GM04504 (cell line): ENCODE measurements at regions not wholly inside any gene's neighbourhood (a gene's known extent, or its start where the extent isn't known, plus 50 kb on each side); places are given as distances from the start of the nearest gene placed in this dataset.
A peak's percentile ranks its signal among the peaks of the same experiment; 100 is the strongest.

ENCODE experiments used
- DNase-seq: peaks from one replicate; pipeline ENCODE4 v3.0.0-alpha.2; 2012; ENCODE audit warnings: low read depth

DNA sequence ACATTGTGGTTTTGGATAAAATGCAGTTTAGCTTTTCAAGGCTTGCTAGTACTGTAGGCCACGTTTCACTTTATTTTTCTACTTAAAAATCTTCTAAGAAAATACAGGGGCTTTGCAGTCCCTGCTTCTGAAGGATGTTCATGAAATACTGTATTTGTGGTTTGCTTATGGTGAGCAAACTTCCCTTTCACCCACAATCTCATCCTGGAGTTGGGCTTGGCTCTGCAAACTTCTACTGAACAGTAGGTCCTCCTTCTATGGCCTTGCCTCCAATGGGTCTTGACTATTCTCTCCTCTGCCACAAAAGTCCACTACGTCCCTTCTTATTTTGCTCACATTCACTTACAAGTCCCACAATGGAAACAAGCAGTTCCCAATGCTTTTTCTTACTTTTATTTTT lies 502.7 kb upstream of the KLF4 start:
- no peak for DNase-seq

DNA sequence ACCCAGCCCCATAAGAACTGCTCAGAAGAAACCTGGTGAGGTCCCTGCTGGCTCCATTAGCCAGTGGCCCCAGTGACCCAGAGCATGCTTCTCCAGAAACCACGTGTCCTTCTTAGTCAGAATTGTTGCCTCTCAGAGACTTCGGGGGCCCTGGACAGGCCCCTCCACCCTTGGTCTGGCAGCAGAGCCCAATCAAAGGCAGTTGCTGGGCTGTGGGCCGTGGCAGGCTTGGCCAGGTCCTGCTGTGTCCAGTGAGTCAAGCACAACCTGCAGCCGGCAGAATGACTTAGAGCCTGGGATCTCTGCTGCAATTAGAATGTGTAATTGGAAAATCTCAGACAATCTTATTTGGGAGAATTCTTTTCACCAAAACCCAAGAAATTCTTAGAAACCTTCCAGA lies 502.0 kb upstream of the KLF4 start:
- DNase-seq, result no peak

DNA sequence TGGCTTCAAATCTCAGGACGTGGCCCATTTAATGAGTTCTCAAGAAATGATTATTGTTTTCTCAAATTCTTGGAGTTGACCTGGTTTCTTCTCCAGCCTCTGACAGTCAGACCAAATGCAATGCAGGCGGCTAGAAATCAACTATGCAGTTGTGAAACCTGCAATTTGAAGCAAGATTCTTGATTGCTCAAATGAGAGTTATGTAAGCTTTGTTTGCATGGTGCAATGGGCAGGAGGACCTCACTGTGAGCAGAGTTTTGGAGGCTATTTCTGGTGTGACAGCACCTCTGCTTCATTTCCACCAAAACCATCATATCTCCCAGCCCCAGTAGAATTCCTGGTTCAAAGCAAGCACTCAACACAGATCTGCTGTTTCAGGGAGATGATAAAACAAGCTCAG lies 500.0 kb upstream of the KLF4 start:
- DNase-seq, result peak; percentile 59

DNA sequence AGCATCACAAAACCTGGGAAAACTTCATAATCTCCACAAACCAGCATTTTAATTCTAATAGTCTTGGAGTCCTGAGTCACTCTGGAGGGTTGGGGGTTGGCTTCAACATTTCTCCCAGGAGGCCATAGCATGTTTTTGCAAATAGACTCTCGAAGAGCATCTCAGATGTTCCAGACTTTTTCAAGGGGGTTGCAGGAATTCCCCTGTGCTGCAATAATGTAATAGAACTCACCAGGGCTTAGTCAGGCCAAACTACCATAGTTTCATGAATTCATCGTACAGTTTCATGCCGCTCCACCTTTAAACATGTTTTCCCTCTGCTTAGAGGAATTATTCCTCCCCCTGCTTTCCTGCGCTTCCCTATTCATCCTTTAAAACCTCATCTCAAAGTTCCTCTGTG lies 499.5 kb upstream of the KLF4 start:
- no peak for DNase-seq

DNA sequence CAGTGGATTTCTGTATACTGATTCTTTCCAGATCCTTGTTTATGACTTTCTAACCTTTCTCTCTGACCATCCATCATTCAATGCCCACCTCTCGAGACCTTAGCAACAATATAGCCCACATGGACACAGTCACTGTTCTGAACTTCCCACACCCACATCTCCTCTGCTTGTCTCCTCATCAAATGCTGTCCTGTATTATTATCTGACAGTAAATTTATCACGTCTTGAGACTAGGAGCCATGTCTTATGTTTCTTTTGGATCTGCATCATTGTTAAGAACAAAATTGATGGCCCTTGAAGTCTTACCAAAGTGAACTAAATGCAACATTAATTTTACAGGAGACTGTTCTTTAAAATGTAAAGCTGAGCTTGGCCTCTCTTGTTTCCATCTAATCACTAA lies 495.4 kb upstream of the KLF4 start:
- DNase-seq, result no peak

DNA sequence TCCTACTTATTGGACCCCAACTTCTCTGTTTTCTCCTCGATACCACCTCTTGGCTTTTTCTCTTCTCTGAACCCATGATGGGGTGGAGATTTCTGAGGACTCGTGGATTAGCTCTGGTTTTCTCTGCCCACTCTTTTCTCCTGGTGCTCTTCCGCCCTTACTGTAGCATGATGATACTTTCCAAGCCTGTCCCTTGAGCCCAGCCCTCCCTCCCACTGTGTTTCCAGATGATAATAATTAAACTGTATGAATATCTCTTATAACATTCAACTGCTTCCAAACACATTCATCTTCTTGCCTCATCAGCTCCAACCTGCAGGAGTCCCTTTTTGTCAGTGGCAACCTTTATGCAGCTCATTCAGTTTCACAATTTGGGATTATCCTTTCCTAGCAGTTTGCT lies 494.2 kb upstream of the KLF4 start:
- DNase-seq, result no peak

DNA sequence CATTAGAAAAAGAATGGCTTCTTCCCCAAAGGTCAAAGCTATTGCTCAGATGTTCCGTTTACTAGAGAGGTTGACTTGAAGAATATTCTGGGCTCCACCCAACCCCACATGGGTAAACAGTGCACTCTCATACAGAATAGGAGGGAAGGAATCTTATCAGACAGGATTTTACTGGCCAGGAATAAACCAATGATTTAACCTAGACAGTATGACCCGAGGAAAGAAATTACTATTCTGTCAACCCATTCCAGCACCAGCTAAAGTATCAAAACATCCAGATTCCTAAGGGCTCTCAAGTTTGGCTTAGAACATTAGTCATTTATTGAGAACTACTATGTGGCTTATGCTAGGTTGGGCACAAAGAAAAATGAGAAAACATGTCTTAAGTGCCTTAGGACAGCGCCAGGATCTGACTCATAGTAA lies 493.6 kb upstream of the KLF4 start:
- no peak for DNase-seq

DNA sequence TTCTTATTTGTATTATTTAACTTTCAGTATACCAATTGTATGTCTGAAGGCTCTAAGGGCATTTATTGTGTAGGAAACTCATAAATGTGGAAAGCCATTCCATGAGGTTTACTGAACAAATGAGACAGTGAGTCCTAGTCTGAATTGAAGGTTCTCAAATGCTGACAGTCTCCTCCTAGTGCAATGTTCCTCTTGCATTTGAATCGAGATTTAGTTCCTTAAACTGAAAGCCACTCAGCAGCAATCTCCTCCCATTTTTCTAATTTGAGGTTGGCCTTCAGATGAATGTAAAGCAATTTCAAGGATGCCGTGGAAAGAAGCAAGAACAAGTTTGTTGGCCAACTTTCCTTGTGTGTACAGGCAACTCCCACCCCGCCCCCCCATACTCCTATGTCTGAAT lies 493.2 kb upstream of the KLF4 start:
- DNase-seq, result no peak

DNA sequence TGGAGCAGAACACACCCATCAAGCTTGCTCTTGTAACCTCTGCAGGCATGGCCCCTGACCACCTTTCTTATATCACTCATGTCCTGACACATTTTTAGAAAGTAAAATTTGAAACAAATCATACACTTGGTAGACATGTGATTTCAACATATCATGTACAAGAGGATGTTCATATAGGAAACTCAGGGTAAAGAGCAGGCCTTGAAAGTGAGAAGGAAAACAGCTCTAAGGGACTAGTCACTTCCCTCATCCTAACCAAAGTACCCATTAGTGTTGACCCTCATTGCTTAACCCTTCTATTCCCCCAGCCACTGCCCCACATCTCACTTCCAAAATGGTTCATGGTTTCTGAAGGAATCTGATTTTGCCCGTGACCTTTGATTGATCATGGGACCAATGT lies 492.4 kb upstream of the KLF4 start:
- DNase-seq, result no peak

DNA sequence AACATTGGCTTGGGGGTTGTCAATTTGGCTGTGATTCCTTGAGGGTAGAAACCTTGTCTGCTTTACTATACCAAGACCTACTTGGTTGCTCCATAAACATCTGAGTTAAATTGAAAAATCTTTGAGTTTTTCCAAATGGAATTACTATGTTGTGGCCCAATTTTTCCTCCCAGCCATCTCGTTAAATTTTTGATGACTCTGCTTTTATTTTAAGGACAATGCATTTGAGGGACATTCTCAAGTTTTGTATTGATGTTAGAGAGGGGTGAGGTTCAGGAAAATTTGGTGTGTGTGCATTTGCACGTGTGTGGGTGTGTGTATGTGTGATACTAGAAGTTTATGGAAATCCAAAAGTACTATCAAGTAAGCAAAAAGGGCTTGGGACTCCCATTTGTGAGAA lies 491.4 kb upstream of the KLF4 start:
- DNase-seq, result no peak

DNA sequence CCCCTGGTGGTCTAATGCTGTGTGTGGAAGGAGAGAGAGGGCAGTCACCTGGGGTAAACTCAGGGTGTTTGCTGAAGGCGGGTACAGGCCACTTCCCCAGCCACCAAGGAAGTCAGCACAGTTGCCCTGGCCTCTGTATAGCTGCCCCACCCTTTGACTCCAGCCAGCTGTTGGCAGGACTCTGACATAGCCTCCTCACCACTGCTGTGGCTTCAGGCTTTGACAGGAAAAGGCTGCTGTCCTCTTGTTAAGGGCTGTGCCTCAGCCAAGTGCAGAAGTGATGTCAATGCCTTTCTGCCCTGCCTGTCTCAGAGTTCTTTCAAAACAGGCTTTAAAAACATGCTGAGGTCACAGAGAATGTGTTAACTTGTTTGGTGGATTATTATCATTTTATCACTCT lies 487.2 kb upstream of the KLF4 start:
- no peak for DNase-seq

DNA sequence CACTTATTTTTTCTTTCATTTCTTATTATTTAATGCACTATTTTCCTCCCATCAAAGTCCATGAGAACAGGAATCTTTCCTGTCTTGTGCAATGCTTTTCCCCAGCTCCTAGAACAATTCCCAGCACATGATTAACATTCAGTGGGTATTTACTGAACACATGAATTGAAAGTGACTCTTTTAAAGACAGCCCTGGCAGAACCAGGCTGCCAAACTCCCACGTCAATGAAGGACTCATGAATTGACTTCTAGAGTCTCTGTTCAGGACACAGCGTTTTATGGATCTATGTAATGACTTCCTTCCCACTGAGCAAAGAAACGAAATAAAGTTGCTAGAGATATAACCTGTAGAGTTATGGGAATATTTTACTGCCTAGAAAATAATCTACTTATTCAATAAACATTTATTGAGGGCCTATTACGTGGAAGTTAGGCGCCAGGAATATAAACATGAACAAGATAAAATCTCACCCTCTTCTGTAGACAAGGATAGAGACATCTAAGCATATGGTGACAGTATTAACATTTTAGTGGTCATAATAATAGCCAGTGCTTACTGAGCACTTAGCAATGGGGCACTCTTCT lies 485.9 kb upstream of the KLF4 start:
- DNase-seq, result no peak

DNA sequence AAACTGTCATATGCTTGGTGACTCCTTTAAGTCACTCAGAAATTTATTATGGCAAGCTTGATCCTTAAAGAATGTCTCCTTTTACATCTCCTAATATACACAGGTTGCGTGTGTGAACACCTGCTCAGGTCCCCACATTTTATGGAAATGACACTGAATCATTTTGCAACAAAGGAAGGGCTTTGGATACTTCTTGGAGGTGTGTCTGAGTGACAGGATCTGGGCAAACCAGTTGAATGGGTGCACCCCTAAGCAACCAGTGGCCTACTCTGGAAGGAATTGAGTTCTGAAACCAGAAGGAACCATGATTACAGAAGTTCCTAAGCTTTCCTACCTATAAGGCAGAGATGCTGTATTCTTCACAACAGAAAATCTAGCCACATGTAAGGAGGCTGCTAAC lies 483.9 kb upstream of the KLF4 start:
- no peak for DNase-seq

DNA sequence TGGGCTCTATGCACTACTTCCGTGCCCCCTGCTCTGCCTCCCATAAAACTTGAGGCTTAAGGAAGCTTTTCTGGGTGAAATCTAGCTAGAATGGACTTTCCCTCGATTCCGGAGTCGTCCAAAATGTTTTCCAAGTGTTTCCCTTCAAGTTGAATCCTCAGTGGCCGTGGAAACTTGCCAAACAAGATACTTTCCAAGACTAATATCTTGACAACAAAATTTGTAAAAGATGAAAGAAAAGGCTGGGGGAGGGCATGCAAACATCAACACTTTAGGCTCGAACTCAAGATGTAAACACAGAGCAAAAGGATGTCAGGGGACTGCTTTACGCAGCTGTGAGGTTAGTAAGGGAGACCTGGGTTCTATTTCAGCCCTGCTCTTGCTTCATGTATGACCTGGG lies 482.8 kb upstream of the KLF4 start:
- no peak for DNase-seq

DNA sequence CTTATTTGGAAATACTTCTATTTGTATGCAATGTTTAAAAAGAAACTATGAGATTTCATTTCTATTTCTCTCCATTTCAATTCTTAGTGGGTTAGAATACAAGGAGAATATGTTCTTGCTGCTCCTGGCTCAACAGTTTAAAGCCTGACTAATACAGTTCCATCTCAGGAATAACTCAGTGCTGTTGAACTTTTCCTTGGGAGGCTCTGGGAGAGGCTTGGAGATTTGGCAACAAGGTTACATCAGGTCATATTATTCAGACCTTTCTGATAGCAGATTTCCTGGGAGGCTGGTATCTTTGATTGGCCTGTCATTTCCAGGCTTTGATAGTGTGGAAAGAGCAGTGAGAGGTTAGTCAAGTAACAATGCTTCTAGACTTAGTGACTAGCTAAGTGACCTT lies 481.7 kb upstream of the KLF4 start:
- no peak for DNase-seq

DNA sequence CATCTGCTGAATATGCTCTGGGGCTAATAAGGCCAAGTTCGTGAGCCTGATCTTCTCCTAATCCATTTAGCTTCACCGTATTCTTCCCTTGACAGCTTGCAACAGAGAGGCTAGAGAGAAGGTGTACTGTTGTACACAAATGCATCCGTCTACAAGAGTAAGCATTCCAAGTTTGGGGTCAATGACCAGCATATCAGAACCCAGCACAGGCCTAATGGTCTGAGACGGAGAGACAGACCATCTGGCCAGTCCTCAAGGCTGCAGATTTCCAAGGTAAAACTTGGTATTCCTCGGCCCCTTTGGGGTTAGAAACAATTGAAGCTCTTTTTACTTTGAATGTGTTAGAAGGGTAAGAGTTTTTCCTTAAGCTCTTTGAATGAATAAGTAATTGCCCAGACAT lies 481.2 kb upstream of the KLF4 start:
- DNase-seq, result no peak

DNA sequence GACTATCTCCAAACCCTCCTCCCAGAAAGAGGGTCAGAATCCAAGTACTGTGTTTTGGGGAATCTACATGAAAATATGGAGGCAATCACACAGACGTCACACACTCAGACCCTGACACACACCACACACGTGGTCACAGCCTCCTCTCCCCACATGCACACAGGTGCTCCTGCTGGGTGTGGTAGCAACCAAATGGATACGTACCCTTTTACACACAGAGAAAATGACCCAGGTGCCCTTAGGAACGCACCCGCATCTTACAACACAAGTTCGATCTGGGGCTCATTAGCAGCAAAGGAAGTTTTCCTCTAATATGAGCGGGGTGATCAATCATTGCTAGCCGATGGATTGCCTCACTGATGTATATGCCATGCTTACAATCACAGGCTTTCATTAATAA lies 480.2 kb upstream of the KLF4 start:
- no peak for DNase-seq

DNA sequence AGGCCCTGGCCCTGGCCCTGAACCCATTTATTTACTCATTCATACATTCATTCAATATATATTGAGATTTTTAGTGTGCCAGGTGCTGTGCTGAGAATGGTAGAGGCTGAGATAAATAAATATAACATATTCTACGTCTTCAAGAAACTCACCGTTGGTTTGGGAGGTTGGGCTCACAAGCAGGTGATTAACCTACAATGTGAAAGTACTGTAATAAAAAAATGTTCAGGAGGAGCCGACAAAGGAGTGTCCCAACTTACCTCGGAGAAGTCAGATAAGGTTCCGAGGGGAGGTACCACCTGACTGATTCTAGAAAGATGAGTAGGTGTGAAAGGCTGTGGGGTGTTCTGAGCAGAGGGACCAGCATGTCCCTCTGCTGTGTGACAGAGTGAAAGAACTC lies 479.6 kb upstream of the KLF4 start:
- DNase-seq, result no peak

DNA sequence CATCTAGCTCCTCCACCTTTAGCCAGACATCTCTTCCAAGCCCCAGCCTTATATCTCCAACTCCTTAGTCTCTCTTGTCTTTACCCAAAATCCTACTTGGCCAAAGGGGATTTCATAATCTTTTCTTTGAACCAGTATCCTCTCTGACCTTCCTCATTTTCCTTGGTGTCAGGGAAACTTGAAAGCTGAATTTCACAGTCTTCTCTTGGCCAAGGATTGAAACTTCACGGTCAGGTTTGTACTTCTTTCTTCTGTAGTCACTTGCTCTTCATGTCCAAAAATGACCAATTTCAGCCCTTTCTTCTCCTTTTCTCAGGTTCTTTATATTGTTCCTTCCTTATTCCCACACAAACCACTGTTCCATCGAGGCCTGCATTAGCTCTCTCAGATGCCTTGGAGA lies 473.7 kb upstream of the KLF4 start:
- no peak for DNase-seq

DNA sequence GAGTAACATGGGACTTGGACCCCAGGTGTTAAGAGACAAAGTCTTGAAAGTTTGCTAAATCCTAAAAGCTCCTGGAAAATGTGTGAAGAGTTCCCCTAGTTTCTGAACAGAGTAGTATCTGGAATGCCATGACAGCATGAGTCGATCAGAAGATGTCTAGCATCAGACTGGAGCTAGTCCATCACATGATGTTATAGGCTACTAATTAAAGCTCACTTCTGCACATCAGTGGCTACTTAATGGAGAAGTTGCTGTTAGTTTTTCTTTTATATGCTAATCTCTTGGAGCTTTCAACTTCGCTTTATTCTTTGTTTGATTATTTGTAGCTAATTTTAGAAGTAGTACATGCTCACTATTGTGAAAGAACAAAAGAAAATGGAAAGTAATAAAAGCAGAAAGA lies 471.3 kb upstream of the KLF4 start:
- DNase-seq, result no peak

DNA sequence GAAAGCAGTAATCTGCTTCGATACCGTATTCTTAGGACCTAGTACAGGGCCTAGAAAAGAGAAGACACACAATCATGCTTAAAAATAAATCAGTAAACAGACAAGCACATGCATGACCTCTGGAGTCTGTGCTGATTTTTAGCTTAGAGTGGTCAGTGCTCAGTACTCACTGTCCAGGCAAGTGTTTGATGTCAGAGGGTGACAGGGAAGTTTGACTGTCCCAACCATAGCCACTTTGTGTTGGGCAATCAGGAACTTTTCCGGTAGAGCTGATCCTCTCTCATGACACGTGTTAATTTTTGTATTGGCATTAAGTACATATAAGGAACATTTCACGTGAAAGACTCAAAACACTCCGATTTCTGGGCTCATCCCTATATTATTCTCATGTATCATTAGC lies 464.7 kb upstream of the KLF4 start:
- DNase-seq, result no peak

DNA sequence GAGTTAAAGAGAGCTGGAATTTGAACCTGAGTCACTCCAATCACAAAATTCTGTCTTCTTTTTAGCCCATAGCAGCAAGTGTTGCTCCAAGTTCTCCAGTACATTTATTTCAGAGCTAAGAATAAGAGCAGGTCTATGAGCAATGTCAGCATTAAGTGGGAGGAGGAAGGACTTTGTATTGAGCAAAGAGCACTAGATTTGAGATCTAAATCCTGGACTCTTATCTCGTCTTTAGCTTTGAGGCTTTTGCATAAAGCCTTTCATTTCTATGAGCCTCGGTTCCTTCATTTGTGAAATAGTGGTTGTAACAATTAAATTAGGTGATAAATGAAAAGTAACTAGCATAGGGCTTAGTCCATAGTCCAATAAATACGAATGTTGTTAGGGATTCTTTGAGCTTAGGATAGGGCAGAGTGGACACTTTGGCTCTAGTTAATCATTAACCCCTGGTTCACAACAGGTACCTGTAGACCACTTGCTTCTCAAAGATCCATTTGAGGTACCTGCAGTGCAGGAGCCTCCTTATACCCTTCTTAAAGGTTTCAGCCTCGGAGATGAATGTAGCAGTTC lies 464.1 kb upstream of the KLF4 start:
- no peak for DNase-seq

DNA sequence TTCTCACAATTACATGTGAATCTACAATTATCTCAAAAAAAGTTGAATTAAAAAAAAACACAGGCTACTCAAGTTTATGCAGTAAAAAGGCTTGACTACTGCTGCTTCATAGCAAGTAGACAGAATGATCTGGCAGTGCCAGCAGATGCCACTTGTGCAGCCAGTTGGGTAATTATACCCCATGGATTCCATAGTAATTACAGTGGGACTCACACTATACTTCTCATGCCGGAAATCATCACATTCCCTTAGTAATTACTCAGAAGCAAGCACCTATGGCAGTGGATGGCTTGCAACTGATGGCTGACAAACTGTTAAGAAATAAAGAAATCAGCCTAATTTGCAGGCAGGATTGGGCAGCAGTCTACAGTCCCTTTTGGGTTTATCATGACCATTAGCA lies 463.2 kb upstream of the KLF4 start:
- DNase-seq, result no peak

DNA sequence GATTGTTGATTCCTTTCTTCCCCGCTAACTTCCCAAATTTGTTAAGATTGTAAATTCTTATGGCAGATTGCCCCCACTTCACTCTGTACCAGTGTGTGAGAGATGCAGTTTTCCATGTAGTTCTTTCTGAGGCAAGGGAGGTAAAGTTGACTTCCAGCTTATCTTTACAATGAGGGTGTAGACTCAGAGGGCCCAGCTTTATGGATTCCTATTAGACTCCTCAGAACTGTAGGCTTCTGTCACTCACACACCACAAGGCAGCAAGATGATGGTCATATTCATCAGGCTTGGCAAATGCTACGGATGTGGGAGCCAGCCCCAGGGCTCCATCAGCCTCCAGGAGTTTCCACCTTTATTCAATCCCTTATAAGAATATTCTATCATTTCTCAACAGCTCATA lies 461.9 kb upstream of the KLF4 start:
- DNase-seq, result no peak

DNA sequence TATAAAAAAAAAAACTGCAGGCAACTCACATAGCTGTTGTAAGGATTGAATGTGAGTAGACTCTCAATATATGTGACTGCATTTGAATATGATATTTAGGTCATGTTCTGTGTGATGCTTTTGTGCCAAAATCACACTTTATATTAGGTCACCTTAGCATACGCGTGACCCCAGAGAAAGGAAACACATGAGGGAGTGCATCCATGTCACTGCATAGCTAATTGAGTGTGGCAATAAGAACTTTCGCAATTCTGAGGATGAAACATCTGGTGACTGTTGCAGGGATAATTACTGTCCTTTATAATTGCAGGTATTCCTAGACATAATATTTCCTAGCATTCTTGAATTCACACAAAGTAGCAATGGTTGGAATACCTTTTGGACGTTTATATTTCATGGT lies 459.5 kb upstream of the KLF4 start:
- no peak for DNase-seq
